HG02870 (cell line): ENCODE measurements at regions not wholly inside any gene's neighbourhood (a gene's known extent, or its start where the extent isn't known, plus 50 kb on each side); places are given as distances from the start of the nearest gene placed in this dataset.
"Not testable (repeated sequence)": the region's sequence is repeated elsewhere in the genome, so short reads cannot be mapped to it uniquely, and the experiment has no call there.

Experiments used
- ATAC-seq: cut with Tn5 transposase; IDR thresholded peaks from one replicate; pipeline ENCODE4 v1.9.1; 2021; ENCODE audit warnings: mild to moderate bottlenecking, moderate library complexity; ENCODE audit not compliant: unreplicated experiment

DNA sequence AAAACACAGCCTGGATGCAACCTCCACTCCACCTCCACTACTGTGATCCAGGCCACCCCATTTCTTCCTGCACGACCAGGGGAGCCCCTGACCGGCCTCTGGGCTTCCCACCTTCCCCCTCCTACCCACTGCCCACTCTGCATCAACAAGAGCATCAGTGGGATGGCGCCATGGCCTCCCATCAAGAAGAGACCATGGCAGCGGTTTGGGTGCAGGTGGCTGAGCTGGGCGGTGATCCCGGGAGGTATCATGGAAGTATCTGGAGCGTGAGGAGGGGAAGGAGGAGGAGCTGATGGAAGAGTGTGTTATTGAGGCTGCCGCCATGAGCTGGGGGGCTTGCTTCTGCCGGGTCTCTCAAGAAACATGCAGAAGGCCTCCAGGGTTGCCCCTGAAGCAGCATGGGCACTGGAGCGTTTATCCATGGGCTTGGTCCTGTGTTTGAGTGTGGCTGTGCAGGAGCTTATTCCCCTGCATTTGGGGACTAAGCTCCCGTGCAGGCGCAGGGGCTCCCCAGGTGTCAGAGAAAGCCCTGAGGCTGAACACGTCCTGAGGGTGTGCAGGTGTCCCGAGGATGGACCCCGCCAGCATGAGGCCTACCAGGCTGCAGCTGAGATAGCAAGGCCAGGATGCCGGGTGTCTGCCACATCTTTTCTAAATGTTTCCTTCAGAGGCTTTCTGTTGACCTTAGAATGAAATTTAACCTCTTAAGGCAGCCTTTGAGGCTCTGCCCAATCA, 99.2 kb upstream of the PCBD1 start:
- ATAC-seq = no peak

DNA sequence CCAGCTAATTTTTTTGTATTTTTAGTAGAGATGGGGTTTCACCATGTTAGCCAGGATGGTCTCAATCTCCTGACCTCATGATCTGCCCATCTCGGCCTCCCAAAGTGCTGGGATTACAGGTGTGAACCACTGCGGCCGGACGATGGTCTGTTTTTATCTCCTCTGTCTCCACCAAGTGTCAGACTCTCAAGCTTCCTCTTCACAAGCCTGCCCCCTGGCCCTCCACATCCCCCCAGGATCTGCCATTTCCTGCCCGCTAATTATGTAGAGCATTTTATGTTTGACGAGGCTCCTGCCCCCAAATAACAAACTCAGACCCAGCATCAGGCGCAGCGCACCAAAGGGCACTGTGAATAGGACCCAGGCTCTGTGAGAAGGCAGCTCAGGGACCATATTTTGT, 101.8 kb upstream of the PCBD1 start:
- ATAC-seq = not testable (repeated sequence)

DNA sequence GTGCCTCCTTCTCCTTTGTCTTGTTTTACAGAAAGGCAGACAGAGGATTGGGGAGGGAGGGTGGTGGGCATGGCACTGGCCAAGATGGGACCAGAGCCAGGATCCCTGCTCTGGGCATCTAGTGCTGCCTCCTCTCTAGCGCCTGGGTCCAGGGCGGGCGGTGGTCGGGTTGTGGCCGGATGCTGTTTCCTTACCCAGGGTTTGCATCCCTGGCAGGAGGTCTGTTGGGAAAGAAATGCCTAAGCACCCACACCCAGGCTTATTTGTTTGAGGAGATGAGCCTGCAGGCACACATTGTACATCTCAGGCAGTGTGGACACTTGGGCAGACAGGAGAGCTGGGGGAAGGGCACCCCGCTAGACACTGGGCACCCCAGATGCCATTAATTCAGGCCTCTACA, 102.3 kb upstream of the PCBD1 start:
- no peak for ATAC-seq

DNA sequence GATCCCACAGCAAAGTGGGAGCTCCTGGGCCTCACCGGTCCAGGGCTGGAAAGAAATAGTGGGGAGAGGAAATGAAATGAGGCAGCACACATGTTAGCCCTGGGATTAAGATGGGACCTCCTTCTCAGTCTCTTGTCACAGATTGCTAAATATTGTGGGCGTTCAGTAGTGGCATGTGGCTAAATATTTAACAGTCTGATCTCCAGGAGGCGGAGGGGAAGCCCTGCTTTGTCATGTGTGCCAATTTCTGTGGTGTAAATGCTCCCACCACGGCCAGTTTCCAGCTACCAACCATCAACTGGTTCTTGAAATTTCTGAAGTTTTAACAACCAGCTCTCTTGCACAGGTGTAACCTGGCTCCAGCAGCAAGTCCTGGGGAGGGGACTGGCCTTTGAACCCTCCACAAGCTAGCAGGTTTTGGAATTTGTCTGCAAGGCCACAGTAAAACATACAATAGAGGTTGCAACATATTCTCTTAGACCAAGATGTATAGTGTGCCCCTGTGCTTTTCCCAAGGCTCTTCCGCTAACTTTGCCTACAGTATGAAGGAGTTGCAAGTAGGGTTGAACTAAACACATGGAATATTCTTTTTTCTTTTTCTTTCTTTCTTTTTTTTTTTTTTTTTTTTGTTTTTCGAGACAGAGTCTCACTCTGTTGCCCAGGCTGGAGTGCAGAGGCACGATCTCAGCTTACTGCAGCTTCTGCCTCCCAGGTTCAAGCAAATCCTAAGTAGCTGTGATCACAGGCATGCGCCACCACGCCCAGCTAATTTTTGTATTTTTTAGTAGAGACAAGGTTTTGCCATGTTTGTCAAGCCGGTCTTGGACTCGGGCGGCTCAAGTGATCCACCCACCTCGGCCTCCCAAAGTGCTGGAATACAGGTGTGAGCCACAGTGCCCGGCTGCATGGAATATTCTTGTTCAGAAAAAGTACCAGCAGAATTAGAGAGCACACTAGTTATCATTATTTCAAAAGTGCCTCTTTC, 103.1 kb upstream of the PCBD1 start:
- no peak for ATAC-seq

DNA sequence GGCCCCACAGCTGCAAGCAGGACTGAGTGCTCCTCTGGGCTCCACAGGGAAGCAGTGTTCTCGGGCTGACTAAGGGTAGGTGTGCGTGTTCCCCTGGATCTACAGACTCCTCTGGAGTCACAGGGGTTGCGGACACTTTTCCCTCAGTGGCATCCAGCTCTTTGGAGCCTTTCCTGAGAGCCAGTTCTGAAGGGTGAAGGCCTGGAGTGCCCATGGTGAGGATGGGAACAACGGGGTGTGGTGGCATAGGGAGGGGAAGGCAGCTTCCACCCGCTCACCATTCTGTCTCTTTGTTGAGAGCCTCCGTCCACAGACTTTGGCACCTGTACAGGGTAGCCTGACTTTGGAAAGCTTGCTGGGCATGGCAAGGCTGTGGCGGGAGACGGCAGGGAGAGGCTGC, 104.1 kb upstream of the PCBD1 start:
- ATAC-seq = no peak

DNA sequence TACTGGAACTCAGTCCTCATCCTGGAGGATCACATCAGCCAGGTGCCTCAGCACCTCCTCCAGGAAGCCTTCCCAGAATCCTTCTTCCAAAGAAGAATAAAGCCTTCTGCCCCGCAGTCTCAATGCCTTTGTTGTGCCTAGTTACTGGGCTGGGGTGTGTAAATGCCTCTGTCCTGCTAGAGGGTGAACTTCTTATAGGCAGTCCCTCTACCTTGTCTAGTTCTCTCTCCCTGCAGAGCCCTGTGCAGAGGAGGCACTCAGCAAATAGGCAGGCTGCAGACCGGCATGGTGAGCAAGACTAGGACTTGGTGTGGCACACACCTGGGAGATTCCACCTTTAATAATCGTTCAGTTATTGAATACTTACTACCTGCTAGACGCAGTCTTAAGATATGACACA, 104.7 kb upstream of the PCBD1 start:
- no peak for ATAC-seq

DNA sequence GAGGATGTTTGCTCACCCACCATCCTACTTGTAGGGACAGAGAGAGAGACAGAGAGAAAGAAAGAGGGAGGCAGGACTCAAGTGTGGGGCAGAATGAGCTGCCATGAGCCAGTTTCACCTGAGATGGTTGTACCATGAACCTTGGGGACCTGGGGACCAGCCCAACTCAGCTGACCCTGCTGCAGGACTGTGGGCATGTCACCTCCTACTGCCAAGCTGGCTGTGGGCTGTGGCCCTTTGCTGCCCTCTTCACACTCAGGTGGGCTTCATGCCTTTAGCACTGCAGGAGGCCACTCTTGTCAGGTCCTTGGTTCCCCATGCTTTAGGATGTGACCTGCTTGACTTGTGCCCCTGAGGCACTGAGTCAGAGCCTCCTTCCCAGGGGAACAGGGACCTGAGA, 108.2 kb upstream of the PCBD1 start:
- ATAC-seq = no peak

DNA sequence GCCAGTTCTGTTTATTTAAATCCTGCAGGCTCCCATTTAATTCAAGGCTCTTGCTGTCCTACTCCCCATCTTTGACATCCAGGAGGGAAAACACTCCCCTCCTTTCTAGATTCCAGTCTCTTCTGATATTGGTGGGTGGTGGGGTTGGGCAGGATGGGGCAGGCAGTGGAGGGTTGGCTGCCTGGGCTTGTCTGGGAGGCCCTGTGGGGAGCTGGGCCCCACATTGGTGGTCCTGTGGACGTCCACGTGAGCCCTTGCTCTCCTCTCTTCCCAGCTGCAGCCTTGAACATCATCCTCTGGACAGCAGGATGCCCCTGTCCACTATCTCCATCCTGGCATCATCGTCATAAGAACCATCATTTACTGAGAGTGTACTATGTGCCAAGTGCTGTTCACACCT, 108.9 kb upstream of the PCBD1 start:
- no peak for ATAC-seq

DNA sequence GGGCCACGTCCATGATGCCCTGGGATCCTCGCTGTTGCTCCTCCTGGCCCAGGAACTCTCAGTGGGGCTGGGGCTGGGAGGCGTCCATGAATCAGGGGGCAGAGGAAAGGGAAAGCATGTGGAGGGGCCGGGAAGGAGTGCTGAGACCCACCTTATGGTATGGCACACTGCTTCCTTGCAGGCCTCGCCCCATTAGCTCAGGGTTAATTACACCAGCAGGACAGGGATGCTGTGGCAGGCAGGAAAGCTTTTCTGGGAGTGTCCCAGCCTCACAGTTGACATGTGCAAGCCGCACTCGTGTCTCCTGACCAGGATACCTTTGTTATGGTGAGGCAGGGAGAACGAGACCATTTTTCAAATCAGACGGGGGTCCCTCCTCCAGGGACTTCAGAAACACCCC, 109.7 kb upstream of the PCBD1 start:
- no peak for ATAC-seq

DNA sequence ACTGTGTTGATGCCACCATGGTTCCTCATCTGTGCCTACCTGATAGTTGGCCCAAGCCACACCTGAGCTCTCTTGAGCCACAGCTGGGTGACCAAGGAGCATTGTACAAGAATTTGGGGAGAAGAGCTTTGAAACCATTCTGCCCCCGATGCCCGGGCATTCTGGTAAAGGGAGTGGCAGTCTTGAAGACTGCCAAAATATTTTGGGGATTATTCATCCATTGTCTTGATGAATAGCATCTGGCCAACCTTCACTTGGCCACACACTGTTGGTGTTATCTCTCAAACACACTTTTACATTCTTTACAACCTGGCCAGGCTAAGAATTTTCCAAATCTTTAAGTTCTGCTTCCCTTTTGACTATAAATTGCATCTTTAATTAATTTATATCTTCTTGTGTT, 113.1 kb upstream of the PCBD1 start:
- no peak for ATAC-seq

DNA sequence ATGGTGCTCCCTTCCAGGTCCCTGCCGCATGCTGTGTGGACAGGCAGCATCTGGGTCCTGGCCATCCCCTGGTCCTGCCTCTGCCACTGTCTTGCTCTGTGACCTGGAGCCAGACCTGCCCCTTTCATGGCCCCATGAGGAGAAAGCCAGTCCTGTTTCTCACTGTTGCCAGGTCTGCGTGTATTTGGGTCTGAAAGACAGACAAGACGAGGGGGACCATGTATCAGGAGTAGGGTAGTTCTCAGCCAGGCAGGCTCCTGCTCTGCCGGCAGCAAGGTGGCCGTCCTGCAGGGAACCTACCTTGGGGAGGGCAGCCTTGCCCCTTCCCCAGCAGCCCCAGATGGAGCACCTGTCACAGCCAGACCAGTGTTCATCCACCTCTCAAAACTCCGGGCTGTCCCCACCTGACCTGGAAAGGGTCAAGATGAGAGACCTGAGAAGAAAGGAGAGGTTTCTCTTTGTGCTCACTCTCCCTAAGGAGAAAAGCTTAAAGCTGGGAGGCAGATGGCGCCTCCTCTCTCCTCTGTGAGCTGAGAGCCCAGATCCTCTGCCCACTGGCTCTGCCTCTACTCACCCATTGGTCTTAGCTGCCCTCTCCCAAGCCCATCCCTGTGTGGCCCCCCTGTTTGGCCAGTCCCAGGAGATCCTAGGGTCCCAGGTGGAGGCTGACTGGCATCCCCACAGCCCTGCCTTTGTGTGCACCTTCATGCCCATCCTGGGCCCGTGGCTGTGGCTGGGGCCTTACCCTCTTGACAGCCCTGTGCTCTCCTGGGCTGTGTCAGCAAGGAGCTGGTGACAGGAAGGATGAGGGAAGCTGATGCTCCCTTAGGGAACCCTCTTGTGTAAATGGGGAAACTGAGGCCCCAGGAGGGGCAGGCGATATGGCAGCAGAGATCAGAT, 116.1 kb upstream of the PCBD1 start:
- ATAC-seq = no peak

DNA sequence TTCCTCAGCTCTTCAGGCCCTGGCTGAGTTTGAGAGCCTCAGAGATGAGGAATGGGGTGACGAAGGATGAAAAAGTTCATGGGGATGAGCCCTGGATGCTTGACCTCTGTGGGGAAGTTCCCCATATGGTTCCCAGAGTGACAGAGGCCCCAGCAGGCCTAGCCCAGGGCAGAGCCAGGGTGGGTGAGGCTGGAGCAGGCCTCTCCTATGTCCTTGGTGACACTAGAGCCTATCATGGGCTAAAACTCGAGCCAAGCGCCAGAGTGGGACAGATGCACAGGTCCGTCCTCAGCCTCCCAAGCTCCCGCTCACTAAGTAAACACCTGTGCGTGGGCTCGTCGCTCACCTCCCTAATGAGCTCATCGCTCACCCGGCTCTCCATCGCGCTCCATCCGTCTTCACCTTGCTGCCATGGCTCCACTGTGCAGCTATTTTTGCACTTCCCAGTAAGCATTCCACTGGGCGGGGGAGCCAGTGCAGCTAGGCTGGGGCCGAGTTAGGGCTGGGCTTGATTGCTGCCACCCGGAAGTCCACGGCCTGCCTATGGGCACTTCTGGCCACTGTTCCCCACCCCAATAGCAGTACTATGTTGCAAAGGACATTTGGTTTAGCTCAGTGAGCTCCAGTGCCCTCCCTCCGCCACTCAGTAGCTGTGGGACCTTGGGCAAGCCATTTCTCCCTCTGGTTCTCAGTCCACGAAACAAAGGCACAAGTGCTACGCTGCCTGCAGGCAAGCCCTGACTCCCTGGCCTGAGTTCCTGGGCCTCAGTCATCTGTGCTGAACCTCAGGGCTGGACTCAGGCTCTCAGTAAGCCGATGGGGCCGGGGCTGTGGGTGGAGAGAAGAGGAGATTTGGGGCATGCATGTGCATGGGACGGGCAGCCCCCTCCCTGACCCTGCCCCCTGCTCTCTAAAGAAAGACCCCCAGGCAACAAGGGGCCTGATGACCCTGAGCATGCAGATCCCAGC, 117.3 kb upstream of the PCBD1 start:
- ATAC-seq = no peak

DNA sequence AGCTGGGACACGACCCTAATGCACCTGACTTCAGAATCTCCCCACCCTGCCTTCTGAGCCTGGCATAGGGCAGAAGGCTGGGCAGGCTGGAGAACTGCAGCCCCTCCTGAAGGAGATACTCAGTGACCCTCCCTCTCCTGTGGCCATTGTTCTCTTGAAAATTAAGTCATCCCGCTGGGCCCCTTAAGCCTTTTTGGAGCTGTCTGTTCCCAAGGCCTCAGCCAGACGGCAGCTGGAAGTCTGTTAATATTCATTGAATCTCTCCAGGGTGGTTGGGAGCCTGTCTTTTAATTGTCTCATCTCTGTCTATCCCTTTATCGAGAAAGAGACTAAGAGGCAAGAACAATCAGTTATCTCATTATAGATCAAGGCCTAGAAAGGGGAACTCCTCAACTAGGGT, 118.1 kb upstream of the PCBD1 start:
- ATAC-seq = no peak

DNA sequence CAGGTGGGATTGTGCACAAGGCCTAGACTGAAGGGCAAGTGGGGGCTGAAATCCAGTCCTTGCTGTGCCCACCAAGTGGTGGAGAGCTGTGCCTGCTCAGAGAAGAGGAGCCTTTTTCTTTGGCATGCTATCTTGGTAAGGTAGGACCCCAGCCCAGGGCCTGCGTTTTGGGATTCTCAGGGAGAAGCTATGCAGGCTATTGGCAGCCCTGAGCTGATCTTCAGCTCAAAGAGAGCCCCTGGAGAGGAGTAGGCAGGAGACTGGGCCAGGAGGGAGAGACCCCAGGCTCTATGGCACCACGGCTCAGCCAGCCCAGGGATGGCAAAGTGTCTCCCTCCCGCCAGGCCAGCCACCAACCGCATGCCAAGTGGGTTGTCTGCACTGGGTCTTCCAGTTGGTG, 119.2 kb upstream of the PCBD1 start:
- ATAC-seq = no peak

DNA sequence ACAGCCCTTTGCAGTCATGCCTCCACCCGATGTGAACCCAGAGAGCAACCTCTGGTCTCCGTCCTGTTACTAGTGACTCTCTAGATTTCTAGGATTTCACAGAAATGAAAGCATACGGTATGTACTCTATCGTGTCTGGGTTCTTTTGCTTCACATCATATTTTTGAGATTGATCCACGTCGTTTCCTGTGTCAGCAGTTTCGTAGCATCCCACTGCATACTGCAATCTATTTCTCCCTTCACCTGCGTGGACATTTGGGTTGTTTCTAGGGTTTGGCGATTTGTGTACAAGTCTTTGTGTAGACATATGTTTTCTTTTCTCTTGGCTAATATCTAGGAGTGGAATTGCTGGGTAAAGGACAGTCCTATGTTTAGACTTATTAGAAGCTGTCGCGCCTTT, 119.8 kb upstream of the PCBD1 start:
- no peak for ATAC-seq

DNA sequence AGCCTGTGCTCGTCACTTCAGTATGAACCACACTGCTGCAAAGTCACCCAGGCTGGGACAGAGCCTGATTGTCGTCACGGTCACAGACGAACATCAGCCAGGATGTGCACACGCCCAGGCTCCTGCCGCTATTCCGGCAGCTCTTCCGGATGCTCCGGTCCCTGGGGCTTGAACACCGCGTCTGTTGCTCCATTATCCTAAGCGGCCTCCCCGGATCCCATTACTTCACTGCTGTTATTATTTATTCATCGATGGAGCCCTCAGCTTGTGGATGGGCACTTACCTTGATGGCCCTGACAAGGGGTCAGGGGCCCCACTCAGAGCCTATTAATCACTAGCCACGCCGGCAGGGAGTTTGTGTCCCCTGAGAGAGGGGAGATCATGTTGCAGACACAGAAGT, 120.8 kb upstream of the PCBD1 start:
- no peak for ATAC-seq

DNA sequence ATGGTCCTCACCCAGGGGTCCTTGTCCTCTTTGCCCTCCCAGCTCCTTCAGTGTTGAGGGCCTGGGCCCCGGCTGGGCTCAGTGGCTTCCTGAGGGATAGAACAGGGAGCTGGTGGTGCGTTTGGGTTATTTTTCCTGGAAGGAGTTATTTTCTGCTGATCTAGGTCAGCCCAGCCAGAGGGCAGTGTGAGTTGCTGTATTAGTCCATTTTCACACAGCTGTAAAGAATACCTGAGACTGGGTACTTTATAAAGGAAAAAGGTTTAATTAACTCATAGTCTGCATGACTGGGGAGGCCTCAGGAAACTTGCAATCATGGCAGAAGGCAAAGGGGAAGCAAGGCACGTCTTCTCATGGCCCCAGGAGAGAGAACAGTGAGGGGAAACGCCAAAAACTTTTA, 122.4 kb upstream of the PCBD1 start:
- no peak for ATAC-seq

DNA sequence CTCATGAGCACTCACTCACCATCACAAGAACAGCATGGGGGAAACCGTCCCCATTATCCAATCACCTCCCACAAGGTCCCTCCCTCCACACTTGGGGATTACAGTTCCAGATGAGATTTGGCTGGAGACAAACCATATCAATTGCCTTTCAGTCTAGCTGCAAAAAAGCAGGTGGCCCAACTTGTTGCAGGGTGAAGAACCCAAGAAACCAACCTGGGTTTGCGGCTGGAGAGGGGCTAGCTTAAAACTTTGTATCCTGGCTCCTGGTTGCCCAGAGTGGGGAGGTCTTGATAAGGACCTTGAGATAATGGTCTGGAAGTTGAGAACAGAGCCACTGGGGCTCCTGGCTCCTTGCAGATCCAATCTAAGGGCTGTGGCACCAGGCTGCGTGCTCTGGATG, 122.8 kb upstream of the PCBD1 start:
- no peak for ATAC-seq

DNA sequence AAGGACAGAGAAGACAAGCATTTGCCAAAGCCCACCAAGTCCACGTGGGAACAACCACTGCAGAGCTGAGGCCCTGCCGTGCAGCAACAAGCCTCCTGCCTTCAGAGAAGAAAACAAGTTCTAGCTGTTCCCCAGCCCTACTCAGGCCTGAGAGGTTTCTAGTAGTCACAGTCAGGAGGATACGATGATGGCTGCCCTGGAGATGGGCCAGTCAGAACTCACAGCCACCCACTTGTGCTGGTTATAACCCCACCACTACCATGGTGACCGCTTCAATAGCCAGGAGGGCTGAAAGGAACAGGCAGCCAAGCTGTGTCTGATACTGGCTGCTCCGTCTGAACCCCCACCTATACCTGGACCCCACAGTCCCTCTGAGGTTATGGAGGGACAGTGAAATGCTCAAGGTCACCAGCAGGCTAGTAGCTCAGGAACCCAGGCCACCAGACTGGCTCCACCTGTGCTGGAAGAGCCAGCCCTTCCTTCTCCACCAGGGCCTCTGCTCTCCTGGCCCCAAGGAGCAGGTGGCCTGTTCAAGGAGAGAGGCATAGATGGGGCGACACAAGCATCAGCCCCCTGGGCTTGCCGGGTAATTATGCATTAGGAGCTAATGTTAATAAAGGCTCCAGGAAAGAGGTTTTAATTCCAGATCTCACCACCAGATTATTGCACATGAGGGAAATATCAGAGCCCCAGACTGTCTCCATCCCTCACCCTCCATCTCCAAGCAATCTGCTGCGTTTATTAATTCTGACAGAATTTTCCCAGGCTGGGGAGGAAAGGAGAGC, 125.8 kb upstream of the PCBD1 start:
- ATAC-seq = no peak
